Sigmoid colon (tissue), 4 donors: ENCODE measurements at regions not wholly inside any gene's neighbourhood (a gene's known extent, or its start where the extent isn't known, plus 50 kb on each side); places are given as distances from the start of the nearest gene placed in this dataset.

Experiments
- POLR2A ChIP-seq, 2 donors: fragments of 450-650 bp; IDR thresholded peaks; one replicate each; pipeline ENCODE4 v1.6.1; 2016; ENCODE audit warnings: antibody characterized with exemption in 2 of 2, mild to moderate bottlenecking in 2 of 2, moderate library complexity in 2 of 2
- POLR2AphosphoS5 ChIP-seq, 4 donors: sonication (generic); formaldehyde crosslinking; IDR thresholded peaks; one replicate each; pipeline ENCODE4 v1.6.1; 2017; ENCODE audit warnings: antibody characterized with exemption in 4 of 4
- TF ChIP-seq, protein P1 (sequence below), 4 experiments: fragments of 450-650 bp in 3 of 4; fragments of 200-600 bp in 1 of 4; IDR thresholded peaks; one replicate each; pipeline ENCODE4 v1.5.1; 2016 to 2019; ENCODE audit warnings: antibody characterized with exemption in 4 of 4, mild to moderate bottlenecking in 3 of 4, moderate library complexity in 2 of 4

DNA sequence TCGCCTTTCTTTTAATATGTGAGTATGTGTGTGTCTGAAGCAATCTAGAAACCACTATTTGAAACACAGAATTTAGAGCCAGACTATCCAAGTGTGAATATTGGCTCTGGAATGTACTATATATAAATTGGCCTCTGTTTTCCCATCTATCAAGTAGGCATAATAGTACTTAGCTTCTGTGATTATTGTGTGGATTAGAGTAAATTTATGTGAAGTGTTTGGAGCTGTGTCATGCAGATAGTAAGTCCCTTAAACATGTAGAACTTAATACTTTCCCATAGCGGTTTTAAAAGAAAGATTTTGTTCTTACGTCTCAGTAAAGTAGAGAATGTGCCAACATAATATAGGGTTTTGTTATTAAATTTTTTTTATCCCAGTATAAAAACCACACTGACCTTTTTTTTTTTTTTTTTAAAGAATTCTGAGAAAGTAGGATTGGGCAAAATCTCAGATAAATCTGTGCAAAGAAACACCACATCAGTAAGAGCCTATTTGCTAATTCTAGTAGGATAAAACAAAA, 432.3 kb downstream of the RFC3 start:
- TF ChIP-seq, protein P1, sequence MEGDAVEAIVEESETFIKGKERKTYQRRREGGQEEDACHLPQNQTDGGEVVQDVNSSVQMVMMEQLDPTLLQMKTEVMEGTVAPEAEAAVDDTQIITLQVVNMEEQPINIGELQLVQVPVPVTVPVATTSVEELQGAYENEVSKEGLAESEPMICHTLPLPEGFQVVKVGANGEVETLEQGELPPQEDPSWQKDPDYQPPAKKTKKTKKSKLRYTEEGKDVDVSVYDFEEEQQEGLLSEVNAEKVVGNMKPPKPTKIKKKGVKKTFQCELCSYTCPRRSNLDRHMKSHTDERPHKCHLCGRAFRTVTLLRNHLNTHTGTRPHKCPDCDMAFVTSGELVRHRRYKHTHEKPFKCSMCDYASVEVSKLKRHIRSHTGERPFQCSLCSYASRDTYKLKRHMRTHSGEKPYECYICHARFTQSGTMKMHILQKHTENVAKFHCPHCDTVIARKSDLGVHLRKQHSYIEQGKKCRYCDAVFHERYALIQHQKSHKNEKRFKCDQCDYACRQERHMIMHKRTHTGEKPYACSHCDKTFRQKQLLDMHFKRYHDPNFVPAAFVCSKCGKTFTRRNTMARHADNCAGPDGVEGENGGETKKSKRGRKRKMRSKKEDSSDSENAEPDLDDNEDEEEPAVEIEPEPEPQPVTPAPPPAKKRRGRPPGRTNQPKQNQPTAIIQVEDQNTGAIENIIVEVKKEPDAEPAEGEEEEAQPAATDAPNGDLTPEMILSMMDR (IDR thresholded peaks at IDR 0.05): no peak
- TF ChIP-seq POLR2A (IDR thresholded peaks at IDR 0.05) (no peak), POLR2AphosphoS5 (IDR thresholded peaks at IDR 0.05) (no peak)
